ENCODE measurements at regions not wholly inside any gene's neighbourhood (a gene's known extent, or its start where the extent isn't known, plus 50 kb on each side); places are given as distances from the start of the nearest gene placed in this dataset.
"Not testable (repeated sequence)": the region's sequence is repeated elsewhere in the genome, so short reads cannot be mapped to it uniquely, and the experiment has no call there.

- no peak for DNase-seq (ENCODE audit: low read depth, low spot score)
Observed at GRCh38 chr1:79988401-79988800, 981.9 kb upstream of the ADGRL4 start.

- no peak for DNase-seq (ENCODE audit: low read depth, low spot score)
Observed at GRCh38 chr1:79982211-79982610, 975.7 kb upstream of the ADGRL4 start.

- no peak for DNase-seq (ENCODE audit: low read depth, low spot score)
Observed at GRCh38 chr1:79981481-79981880, 975.0 kb upstream of the ADGRL4 start.

- DNase-seq (ENCODE audit: low read depth, low spot score), result no peak
Observed at GRCh38 chr1:79979346-79979745, 972.8 kb upstream of the ADGRL4 start.

- no peak for DNase-seq (ENCODE audit: low read depth, low spot score)
Observed at GRCh38 chr1:79976287-79976686, 969.8 kb upstream of the ADGRL4 start.

GRCh38 chr1:79974659-79975058, 968.1 kb upstream of the ADGRL4 start:
- no peak for DNase-seq (ENCODE audit: low read depth, low spot score)

GRCh38 chr1:79969886-79970285, 963.4 kb upstream of the ADGRL4 start:
- DNase-seq (ENCODE audit: low read depth, low spot score), result no peak

GRCh38 chr1:79966438-79966837, 959.9 kb upstream of the ADGRL4 start:
- no peak for DNase-seq (ENCODE audit: low read depth, low spot score)

GRCh38 chr1:79959635-79960034, 953.1 kb upstream of the ADGRL4 start:
- no peak for DNase-seq (ENCODE audit: low read depth, low spot score)

- no peak for DNase-seq (ENCODE audit: low read depth, low spot score)
Observed at GRCh38 chr1:79955966-79956365, 949.4 kb upstream of the ADGRL4 start.

GRCh38 chr1:79950511-79950910, 944.0 kb upstream of the ADGRL4 start:
- DNase-seq (ENCODE audit: low read depth, low spot score), result no peak

GRCh38 chr1:79945391-79945790, 938.9 kb upstream of the ADGRL4 start:
- DNase-seq (ENCODE audit: low read depth, low spot score), result no peak

GRCh38 chr1:79929356-79929755, 922.8 kb upstream of the ADGRL4 start:
- DNase-seq (ENCODE audit: low read depth, low spot score), result no peak

- no peak for DNase-seq (ENCODE audit: low read depth, low spot score)
Observed at GRCh38 chr1:79928901-79929300, 922.4 kb upstream of the ADGRL4 start.

GRCh38 chr1:79920960-79921669, 914.6 kb upstream of the ADGRL4 start:
- DNase-seq (ENCODE audit: low read depth, low spot score), result no peak

GRCh38 chr1:79914896-79915295, 908.4 kb upstream of the ADGRL4 start:
- DNase-seq (ENCODE audit: low read depth, low spot score), result no peak

- DNase-seq (ENCODE audit: low read depth, low spot score), result no peak
Observed at GRCh38 chr1:79912813-79913212, 906.3 kb upstream of the ADGRL4 start.

GRCh38 chr1:79903321-79903720, 896.8 kb upstream of the ADGRL4 start:
- DNase-seq (ENCODE audit: low read depth, low spot score), result no peak

- no peak for DNase-seq (ENCODE audit: low read depth, low spot score)
Observed at GRCh38 chr1:79902418-79902817, 895.9 kb upstream of the ADGRL4 start.

- no peak for DNase-seq (ENCODE audit: low read depth, low spot score)
Observed at GRCh38 chr1:79899914-79900313, 893.4 kb upstream of the ADGRL4 start.

- DNase-seq (ENCODE audit: low read depth, low spot score), result no peak
Observed at GRCh38 chr1:79896140-79896539, 889.6 kb upstream of the ADGRL4 start.

GRCh38 chr1:79895573-79895972, 889.0 kb upstream of the ADGRL4 start:
- no peak for DNase-seq (ENCODE audit: low read depth, low spot score)

GRCh38 chr1:79894129-79894528, 887.6 kb upstream of the ADGRL4 start:
- DNase-seq (ENCODE audit: low read depth, low spot score), result not testable (repeated sequence)

- DNase-seq (ENCODE audit: low read depth, low spot score), result no peak
Observed at GRCh38 chr1:79887059-79887458, 880.5 kb upstream of the ADGRL4 start.

All from brain pericyte (primary cell).